ENCODE measurements at regions not wholly inside any gene's neighbourhood (a gene's known extent, or its start where the extent isn't known, plus 50 kb on each side); places are given as distances from the start of the nearest gene placed in this dataset.

DNA sequence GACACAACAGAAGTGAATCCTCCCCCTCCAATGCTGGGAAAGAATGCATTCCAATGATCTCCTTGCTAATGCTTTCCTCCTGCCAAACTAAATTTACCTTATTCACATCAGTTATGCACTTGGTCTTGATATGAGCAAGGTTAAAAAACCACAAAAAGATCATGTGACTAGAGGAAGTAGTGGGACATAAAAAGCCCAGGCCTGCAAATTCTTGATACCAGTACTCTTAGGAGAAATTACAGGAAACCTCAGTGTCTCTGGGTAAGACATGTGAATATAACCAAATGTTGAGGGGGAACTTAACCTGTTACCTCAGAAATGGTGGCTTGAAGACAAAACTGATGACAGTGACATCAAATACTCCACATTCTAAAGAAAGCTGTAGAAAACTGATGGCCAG is 427.1 kb downstream of the RPS29 start:
- Histone ChIP-seq H3K27ac (ENCODE audit: low read depth, low read length) (no peak overlapping the region), H3K4me3 (ENCODE audit: low read depth, low read length) (no peak overlapping the region), H3K9me3 (ENCODE audit: control insufficient read depth, insufficient read depth, low read length) (no peaks in the 10 kb centered on the region; the same call in none of the 2 replicates), H3K27me3 (ENCODE audit: control insufficient read depth, insufficient read depth, low read length) (no peaks in the 10 kb centered on the region)
- TF ChIP-seq CTCF (IDR thresholded peaks at IDR 0.05; ENCODE audit: low read depth, low read length): no peak
- ChIA-PET CTCF (no interaction called here), POLR2A (no interaction called here)
- no peak for DNase-seq (ENCODE audit: low read depth, low spot score)

GRCh38 chr14:49139593-49139992 is 446.6 kb downstream of the RPS29 start:
- no peaks in the 10 kb centered on the region for H3K27me3 ChIP-seq (ENCODE audit: control insufficient read depth, insufficient read depth, low read length)
- H3K27ac ChIP-seq (ENCODE audit: low read depth, low read length): no peak overlapping the region
- TF ChIP-seq CTCF (IDR thresholded peaks at IDR 0.05; ENCODE audit: low read depth, low read length): no peak
- POLR2A ChIA-PET: no interaction called here
- CTCF ChIA-PET: no interaction called here
- H3K9me3 ChIP-seq (ENCODE audit: control insufficient read depth, insufficient read depth, low read length): no peaks in the 10 kb centered on the region
- H3K4me3 ChIP-seq (ENCODE audit: low read depth, low read length): no peak overlapping the region
- DNase-seq (ENCODE audit: low read depth, low spot score): no peak

GRCh38 chr14:49134940-49135339 is 451.2 kb downstream of the RPS29 start:
- no peak overlapping the region for H3K4me3 ChIP-seq (ENCODE audit: low read depth, low read length)
- ChIA-PET CTCF (no interaction called here), POLR2A (no interaction called here)
- no peaks in the 10 kb centered on the region for H3K27me3 ChIP-seq (ENCODE audit: control insufficient read depth, insufficient read depth, low read length)
- no peak for TF ChIP-seq CTCF (IDR thresholded peaks at IDR 0.05; ENCODE audit: low read depth, low read length)
- DNase-seq (ENCODE audit: low read depth, low spot score): no peak
- no peak overlapping the region for H3K27ac ChIP-seq (ENCODE audit: low read depth, low read length)
- H3K9me3 ChIP-seq (ENCODE audit: control insufficient read depth, insufficient read depth, low read length): peaks cover 8% of the 10 kb centered on the region; the same call in 1 of the 2 replicates

GRCh38 chr14:49121246-49121645 is 464.9 kb downstream of the RPS29 start:
- no peak for DNase-seq (ENCODE audit: low read depth, low spot score)
- Histone ChIP-seq H3K27me3 (ENCODE audit: control insufficient read depth, insufficient read depth, low read length) (no peaks in the 10 kb centered on the region), H3K9me3 (ENCODE audit: control insufficient read depth, insufficient read depth, low read length) (peaks cover 12% of the 10 kb centered on the region), H3K4me3 (ENCODE audit: low read depth, low read length) (no peak overlapping the region), H3K27ac (ENCODE audit: low read depth, low read length) (no peak overlapping the region)
- CTCF ChIA-PET: no interaction called here
- TF ChIP-seq CTCF (IDR thresholded peaks at IDR 0.05; ENCODE audit: low read depth, low read length): no peak
- POLR2A ChIA-PET: no interaction called here

- no peak overlapping the region for H3K4me3 ChIP-seq (ENCODE audit: low read depth, low read length)
- ChIA-PET CTCF (no interaction called here), POLR2A (no interaction called here)
- DNase-seq (ENCODE audit: low read depth, low spot score): no peak
- no peak overlapping the region for H3K27ac ChIP-seq (ENCODE audit: low read depth, low read length)
- TF ChIP-seq CTCF (IDR thresholded peaks at IDR 0.05; ENCODE audit: low read depth, low read length): no peak
- H3K9me3 ChIP-seq (ENCODE audit: control insufficient read depth, insufficient read depth, low read length): peaks cover 7% of the 10 kb centered on the region; the same call in 1 of the 2 replicates
- no peaks in the 10 kb centered on the region for H3K27me3 ChIP-seq (ENCODE audit: control insufficient read depth, insufficient read depth, low read length)
Observed at GRCh38 chr14:49114161-49114893, 471.9 kb downstream of the RPS29 start.

Measured in AG04450 (cell line).